ENCODE measurements at regions not wholly inside any gene's neighbourhood (a gene's known extent, or its start where the extent isn't known, plus 50 kb on each side); places are given as distances from the start of the nearest gene placed in this dataset.

GRCh38 chr7:17396692-17397091 is 98.2 kb downstream of the AHR start:
- Mint-ChIP-seq H3K4me1 (no peaks in the 10 kb centered on the region), H3K27me3 (ENCODE audit: low read depth) (no peaks in the 10 kb centered on the region), H3K9me3 (peaks cover 10% of the 10 kb centered on the region), H3K4me3 (no peak overlapping the region), H3K36me3 (ENCODE audit: low read depth) (peaks cover 14% of the 10 kb centered on the region), H3K27ac (ENCODE audit: unreplicated experiment) (no peak overlapping the region)
- no peak for TF ChIP-seq CTCF (conservative IDR thresholded peaks at IDR 0.05)
- no peak for DNase-seq (ENCODE audit: low read depth, low spot score)

GRCh38 chr7:17401791-17402627 is 103.6 kb downstream of the AHR start:
- no peak for DNase-seq (ENCODE audit: low read depth, low spot score)
- peaks cover 2% of the 10 kb centered on the region for H3K36me3 Mint-ChIP-seq (ENCODE audit: low read depth)
- no peak for TF ChIP-seq CTCF (conservative IDR thresholded peaks at IDR 0.05)
- no peaks in the 10 kb centered on the region for H3K27me3 Mint-ChIP-seq (ENCODE audit: low read depth)
- H3K4me3 Mint-ChIP-seq = no peak overlapping the region
- no peak overlapping the region for H3K27ac Mint-ChIP-seq (ENCODE audit: unreplicated experiment)
- peaks cover 6% of the 10 kb centered on the region for H3K4me1 Mint-ChIP-seq
- H3K9me3 Mint-ChIP-seq = peaks cover 10% of the 10 kb centered on the region

GRCh38 chr7:17402628-17403278 is 104.3 kb downstream of the AHR start:
- Mint-ChIP-seq H3K4me1 (peaks cover 6% of the 10 kb centered on the region), H3K36me3 (ENCODE audit: low read depth) (peaks cover under 1% of the 10 kb centered on the region), H3K4me3 (no peak overlapping the region), H3K27me3 (ENCODE audit: low read depth) (no peaks in the 10 kb centered on the region), H3K9me3 (peaks cover 9% of the 10 kb centered on the region), H3K27ac (ENCODE audit: unreplicated experiment) (no peak overlapping the region)
- no peak for TF ChIP-seq CTCF (conservative IDR thresholded peaks at IDR 0.05)
- DNase-seq (ENCODE audit: low read depth, low spot score) = no peak

- Mint-ChIP-seq H3K27me3 (ENCODE audit: low read depth) (no peaks in the 10 kb centered on the region), H3K4me1 (peaks cover 11% of the 10 kb centered on the region), H3K9me3 (peaks cover 8% of the 10 kb centered on the region), H3K27ac (ENCODE audit: unreplicated experiment) (no peak overlapping the region), H3K36me3 (ENCODE audit: low read depth) (no peaks in the 10 kb centered on the region), H3K4me3 (no peak overlapping the region)
- TF ChIP-seq CTCF (conservative IDR thresholded peaks at IDR 0.05) = no peak
- DNase-seq (ENCODE audit: low read depth, low spot score) = no peak
These were observed 105.6 kb downstream of the AHR start for GRCh38 chr7:17404006-17404405.

- H3K27me3 Mint-ChIP-seq (ENCODE audit: low read depth) = no peaks in the 10 kb centered on the region
- no peak for TF ChIP-seq CTCF (conservative IDR thresholded peaks at IDR 0.05)
- no peak overlapping the region for H3K27ac Mint-ChIP-seq (ENCODE audit: unreplicated experiment)
- H3K4me1 Mint-ChIP-seq = peaks cover 11% of the 10 kb centered on the region
- peaks cover 8% of the 10 kb centered on the region for H3K9me3 Mint-ChIP-seq
- H3K4me3 Mint-ChIP-seq = no peak overlapping the region
- no peaks in the 10 kb centered on the region for H3K36me3 Mint-ChIP-seq (ENCODE audit: low read depth)
- DNase-seq (ENCODE audit: low read depth, low spot score) = no peak
These were observed 107.3 kb downstream of the AHR start for GRCh38 chr7:17405786-17406185.

Data from neural crest cell (in vitro differentiated cells).